Panc1 (cell line): ENCODE measurements at regions not wholly inside any gene's neighbourhood (a gene's known extent, or its start where the extent isn't known, plus 50 kb on each side); places are given as distances from the start of the nearest gene placed in this dataset.

Source experiments
- ATAC-seq: fragments of 200-7000 bp; cut with Tn5 transposase; 2 replicates; pipeline ENCODE4 v1.9.1; 2020; ENCODE audit warnings: mild to moderate bottlenecking, moderate library complexity
- BruUV-seq: library from RNA; stranded (reverse); fragments of 400-500 nt; replicated peaks from 2 replicates; lab custom pipeline; 2021; lab: Mats Ljungman, UMichigan
- CTCF ChIA-PET: fragments of 300-600 bp; sonication (Branson Sonifier 250); formaldehyde crosslinking; loops from one replicate; lab custom pipeline; 2022; ENCODE audit warnings: antibody characterized with exemption; lab: Charles Lee
- POLR2A ChIA-PET: fragments of 300-600 bp; sonication (Branson Sonifier 250); formaldehyde crosslinking; loops from one replicate; lab custom pipeline; 2022; ENCODE audit warnings: antibody characterized with exemption; lab: Charles Lee
- DNase-seq: peaks from one replicate; pipeline ENCODE4 v3.0.0-alpha.2; 2010; ENCODE audit warnings: low read depth, low spot score
- H3K27ac ChIP-seq: 2 replicates; pipeline ENCODE4 v1.5.1; 2011; ENCODE audit warnings: mild to moderate bottlenecking, low read length, inconsistent platforms
- H3K27me3 ChIP-seq: fragments of 200-500 bp; sonication (Bioruptor generic); 2 replicates; pipeline ENCODE4 v1.6.0; 2014; ENCODE audit warnings: low read length, inconsistent platforms; ENCODE audit not compliant: control insufficient read depth, insufficient read depth
- H3K36me3 ChIP-seq: fragments of 200-500 bp; sonication (Bioruptor generic); 2 replicates; pipeline ENCODE4 v1.5.1; 2014; ENCODE audit warnings: inconsistent platforms, mild to moderate bottlenecking, low read length, moderate library complexity; ENCODE audit not compliant: control insufficient read depth, insufficient read depth
- H3K4me1 ChIP-seq: 2 replicates; pipeline ENCODE4 v1.5.1; 2011; ENCODE audit warnings: inconsistent platforms, mild to moderate bottlenecking, low read length, moderate library complexity; ENCODE audit not compliant: control insufficient read depth, insufficient read depth
- H3K4me3 ChIP-seq, 2 experiments: 2 replicates each; pipeline ENCODE4 v1.5.1; 2011 to 2012; ENCODE audit warnings: low read depth in 2 of 2, low read length in 2 of 2, mild to moderate bottlenecking in 2 of 2, inconsistent platforms in 1 of 2, moderate library complexity in 1 of 2
- H3K9me3 ChIP-seq: fragments of 200-500 bp; sonication (Bioruptor generic); 2 replicates; pipeline ENCODE4 v1.5.1; 2014; ENCODE audit warnings: low read depth, mild to moderate bottlenecking, inconsistent platforms, low read length, moderate library complexity; ENCODE audit not compliant: control insufficient read depth, insufficient read depth
- POLR2AphosphoS5 ChIP-seq: IDR thresholded peaks from 2 replicates; pipeline ENCODE4 v1.6.1; 2012; ENCODE audit warnings: mild to moderate bottlenecking, low read depth, low read length, moderate library complexity
- SIN3A ChIP-seq: IDR thresholded peaks from 2 replicates; pipeline ENCODE4 v1.6.1; 2012; ENCODE audit warnings: low read depth, mild to moderate bottlenecking, low read length, moderate library complexity, borderline replicate concordance; ENCODE audit not compliant: insufficient read depth
- TCF7L2 ChIP-seq: IDR thresholded peaks from 2 replicates; pipeline ENCODE4 v1.6.1; 2011; ENCODE audit warnings: mild to moderate bottlenecking, low read depth, low read length, inconsistent platforms
- in situ Hi-C: cut with HindIII; loops from 2 replicates; pipeline ENCODE4 v1.10.0; 2016; ENCODE audit warnings: low sequenced_read_pairs, low pct_unique_long_range_greater_than_20kb
- intact Hi-C: fragments of 100-400 bp; cut with micrococcal nuclease; formaldehyde crosslinking; loops from one replicate; pipeline ENCODE4 v1.10.0; 2022; ENCODE audit not compliant: unreplicated experiment
- TF ChIP-seq, protein P1 (sequence below), 2 experiments: IDR thresholded peaks; 2 replicates each; pipeline ENCODE4 v1.6.1; 2011 to 2012; ENCODE audit warnings: low read depth in 2 of 2, control low read depth in 1 of 2, low read length in 1 of 2, mild to moderate bottlenecking in 1 of 2, moderate library complexity in 1 of 2; ENCODE audit not compliant: insufficient read depth in 1 of 2
- TF ChIP-seq, protein P2 (sequence below): fragments of 450-650 bp; IDR thresholded peaks from 2 replicates; pipeline ENCODE4 v1.5.1; 2017; ENCODE audit warnings: mild to moderate bottlenecking

DNA sequence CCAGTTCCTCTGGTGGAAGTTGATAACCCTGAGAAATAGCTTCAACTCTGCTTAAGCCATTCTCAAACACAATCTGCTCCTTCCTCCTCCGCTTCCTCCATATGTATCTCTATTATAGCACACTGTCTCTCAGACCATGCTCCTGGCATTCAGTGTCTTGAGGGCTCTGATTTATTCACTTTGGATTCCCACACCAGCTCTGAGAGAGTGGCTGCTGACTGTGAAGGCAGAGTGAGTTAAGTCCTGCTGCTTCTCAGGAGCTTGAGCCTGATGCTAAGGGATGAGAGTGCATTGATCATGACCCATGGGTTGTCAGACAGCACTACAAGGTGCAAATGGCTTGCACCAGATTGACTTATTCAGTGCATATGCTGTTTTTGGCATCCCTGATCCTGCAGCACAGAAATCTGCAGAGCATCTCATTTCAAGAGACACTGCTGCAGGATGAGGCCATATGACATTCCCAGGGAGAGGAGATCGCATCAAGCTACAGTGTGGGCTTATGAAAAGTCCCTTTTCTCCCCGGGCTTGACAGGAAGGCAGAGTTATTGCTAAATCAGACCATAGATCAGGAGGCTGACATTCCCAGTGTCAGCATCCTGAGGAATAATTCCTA lies 500.5 kb upstream of the RAB6C start:
- Histone ChIP-seq H3K4me3 (no peak overlapping the region), H3K27ac (no peak overlapping the region), H3K9me3 (no peaks in the 10 kb centered on the region), H3K4me1 (no peaks in the 10 kb centered on the region), H3K27me3 (no peaks in the 10 kb centered on the region), H3K36me3 (no peaks in the 10 kb centered on the region)
- ATAC-seq (no peak), DNase-seq (no peak)
- in situ Hi-C loops: no loop called here
- ChIA-PET CTCF (no interaction called here), POLR2A (no interaction called here)
- no TSS peak for BruUV-seq
- intact Hi-C loops: no loop called here
- no peak for TF ChIP-seq POLR2AphosphoS5
- TF ChIP-seq SIN3A: no peak
- no peak for TF ChIP-seq TCF7L2

DNA sequence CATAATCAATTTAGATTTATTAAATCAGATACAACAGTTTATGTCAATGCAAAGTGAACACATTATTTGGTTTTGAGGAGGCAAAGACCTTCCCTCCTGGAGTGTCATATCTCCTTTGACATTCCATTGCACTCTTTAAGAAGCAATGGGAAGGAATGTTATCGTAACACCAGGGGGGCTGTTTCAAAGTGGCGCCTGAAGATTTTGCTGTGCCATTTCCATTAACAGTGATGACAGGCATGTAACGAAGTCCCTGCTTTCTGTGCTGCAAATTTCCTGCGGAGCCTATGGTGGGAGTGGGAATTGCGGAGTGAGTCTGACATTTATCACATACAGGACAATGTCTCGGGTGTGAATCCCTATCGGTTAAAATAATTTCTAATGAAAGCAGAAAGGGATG lies 499.6 kb upstream of the RAB6C start:
- ATAC-seq (no peak), DNase-seq (no peak)
- H3K27ac ChIP-seq: no peak overlapping the region
- H3K27me3 ChIP-seq: no peaks in the 10 kb centered on the region
- in situ Hi-C loops: no loop called here
- CTCF ChIA-PET: no interaction called here
- no peaks in the 10 kb centered on the region for H3K4me1 ChIP-seq
- no peak overlapping the region for H3K4me3 ChIP-seq
- H3K36me3 ChIP-seq: no peaks in the 10 kb centered on the region
- no peak for TF ChIP-seq TCF7L2
- TF ChIP-seq, protein P1, sequence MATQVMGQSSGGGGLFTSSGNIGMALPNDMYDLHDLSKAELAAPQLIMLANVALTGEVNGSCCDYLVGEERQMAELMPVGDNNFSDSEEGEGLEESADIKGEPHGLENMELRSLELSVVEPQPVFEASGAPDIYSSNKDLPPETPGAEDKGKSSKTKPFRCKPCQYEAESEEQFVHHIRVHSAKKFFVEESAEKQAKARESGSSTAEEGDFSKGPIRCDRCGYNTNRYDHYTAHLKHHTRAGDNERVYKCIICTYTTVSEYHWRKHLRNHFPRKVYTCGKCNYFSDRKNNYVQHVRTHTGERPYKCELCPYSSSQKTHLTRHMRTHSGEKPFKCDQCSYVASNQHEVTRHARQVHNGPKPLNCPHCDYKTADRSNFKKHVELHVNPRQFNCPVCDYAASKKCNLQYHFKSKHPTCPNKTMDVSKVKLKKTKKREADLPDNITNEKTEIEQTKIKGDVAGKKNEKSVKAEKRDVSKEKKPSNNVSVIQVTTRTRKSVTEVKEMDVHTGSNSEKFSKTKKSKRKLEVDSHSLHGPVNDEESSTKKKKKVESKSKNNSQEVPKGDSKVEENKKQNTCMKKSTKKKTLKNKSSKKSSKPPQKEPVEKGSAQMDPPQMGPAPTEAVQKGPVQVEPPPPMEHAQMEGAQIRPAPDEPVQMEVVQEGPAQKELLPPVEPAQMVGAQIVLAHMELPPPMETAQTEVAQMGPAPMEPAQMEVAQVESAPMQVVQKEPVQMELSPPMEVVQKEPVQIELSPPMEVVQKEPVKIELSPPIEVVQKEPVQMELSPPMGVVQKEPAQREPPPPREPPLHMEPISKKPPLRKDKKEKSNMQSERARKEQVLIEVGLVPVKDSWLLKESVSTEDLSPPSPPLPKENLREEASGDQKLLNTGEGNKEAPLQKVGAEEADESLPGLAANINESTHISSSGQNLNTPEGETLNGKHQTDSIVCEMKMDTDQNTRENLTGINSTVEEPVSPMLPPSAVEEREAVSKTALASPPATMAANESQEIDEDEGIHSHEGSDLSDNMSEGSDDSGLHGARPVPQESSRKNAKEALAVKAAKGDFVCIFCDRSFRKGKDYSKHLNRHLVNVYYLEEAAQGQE (IDR thresholded peaks at IDR 0.05; ENCODE audit: insufficient read depth in 1 of 2, low read depth in 2 of 2, low read length in 1 of 2): no peak
- TF ChIP-seq POLR2AphosphoS5: no peak
- TF ChIP-seq SIN3A: no peak
- TF ChIP-seq, protein P2, sequence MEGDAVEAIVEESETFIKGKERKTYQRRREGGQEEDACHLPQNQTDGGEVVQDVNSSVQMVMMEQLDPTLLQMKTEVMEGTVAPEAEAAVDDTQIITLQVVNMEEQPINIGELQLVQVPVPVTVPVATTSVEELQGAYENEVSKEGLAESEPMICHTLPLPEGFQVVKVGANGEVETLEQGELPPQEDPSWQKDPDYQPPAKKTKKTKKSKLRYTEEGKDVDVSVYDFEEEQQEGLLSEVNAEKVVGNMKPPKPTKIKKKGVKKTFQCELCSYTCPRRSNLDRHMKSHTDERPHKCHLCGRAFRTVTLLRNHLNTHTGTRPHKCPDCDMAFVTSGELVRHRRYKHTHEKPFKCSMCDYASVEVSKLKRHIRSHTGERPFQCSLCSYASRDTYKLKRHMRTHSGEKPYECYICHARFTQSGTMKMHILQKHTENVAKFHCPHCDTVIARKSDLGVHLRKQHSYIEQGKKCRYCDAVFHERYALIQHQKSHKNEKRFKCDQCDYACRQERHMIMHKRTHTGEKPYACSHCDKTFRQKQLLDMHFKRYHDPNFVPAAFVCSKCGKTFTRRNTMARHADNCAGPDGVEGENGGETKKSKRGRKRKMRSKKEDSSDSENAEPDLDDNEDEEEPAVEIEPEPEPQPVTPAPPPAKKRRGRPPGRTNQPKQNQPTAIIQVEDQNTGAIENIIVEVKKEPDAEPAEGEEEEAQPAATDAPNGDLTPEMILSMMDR: no peak
- no TSS peak for BruUV-seq
- H3K9me3 ChIP-seq: no peaks in the 10 kb centered on the region
- POLR2A ChIA-PET: no interaction called here
- intact Hi-C loops: no loop called here

DNA sequence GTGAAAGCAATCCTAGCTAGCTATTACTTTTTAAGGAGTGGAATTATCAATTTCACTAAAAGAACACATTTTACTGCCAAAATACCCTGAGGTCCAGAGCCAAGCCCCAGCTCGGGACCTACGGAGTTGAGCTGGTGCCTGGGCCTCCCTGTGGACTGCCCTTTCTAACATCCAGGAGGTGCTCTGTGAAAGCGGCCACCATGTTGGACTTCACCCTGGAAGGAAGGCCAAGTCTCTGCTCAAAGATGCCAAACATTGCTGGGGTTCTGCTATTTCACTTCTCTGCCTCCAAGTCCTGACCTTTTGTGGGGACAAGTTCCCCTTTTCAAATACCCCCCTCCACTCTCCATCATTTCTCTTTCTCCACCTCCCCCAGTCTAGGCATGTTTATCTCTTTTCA lies 498.7 kb upstream of the RAB6C start:
- POLR2A ChIA-PET: no interaction called here
- BruUV-seq: no TSS peak

More for the DNA sequence above, 498.7 kb upstream of the RAB6C start:
- TF ChIP-seq, protein P1 (IDR thresholded peaks at IDR 0.05; ENCODE audit: insufficient read depth in 1 of 2, low read depth in 2 of 2, low read length in 1 of 2): no peak
- TF ChIP-seq TCF7L2 (no peak), POLR2AphosphoS5 (no peak), SIN3A (no peak)
- TF ChIP-seq, protein P2: no peak
- no peak overlapping the region for H3K27ac ChIP-seq
- H3K4me3 ChIP-seq: no peak overlapping the region
- in situ Hi-C loops: no loop called here
- intact Hi-C loops: no loop called here
- H3K27me3 ChIP-seq: no peaks in the 10 kb centered on the region
- ATAC-seq (no peak), DNase-seq (no peak)
- H3K36me3 ChIP-seq: no peaks in the 10 kb centered on the region
- no peaks in the 10 kb centered on the region for H3K9me3 ChIP-seq
- CTCF ChIA-PET: no interaction called here
- no peaks in the 10 kb centered on the region for H3K4me1 ChIP-seq
